GM23338 (cell line): ENCODE measurements at regions not wholly inside any gene's neighbourhood (a gene's known extent, or its start where the extent isn't known, plus 50 kb on each side); places are given as distances from the start of the nearest gene placed in this dataset.

Source experiments
- CTCF ChIP-seq, 2 experiments: fragments of 200-600 bp in 1 of 2; sonication (generic) in 1 of 2; conservative IDR thresholded peaks; 2 replicates each; pipeline versions ENCODE4 v1.5.1 to v1.6.1; 2016 to 2017; ENCODE audit warnings: antibody characterized with exemption in 2 of 2, low read depth in 2 of 2, mild to moderate bottlenecking in 2 of 2, moderate library complexity in 1 of 2
- ETS1 ChIP-seq: IDR thresholded peaks from 2 replicates; pipeline ENCODE4 v1.6.1; 2016; ENCODE audit warnings: antibody characterized with exemption
- EZH2 ChIP-seq: fragments of 200-600 bp; sonication (generic); IDR thresholded peaks from one replicate; pipeline ENCODE4 v1.8.0; 2017; ENCODE audit warnings: antibody characterized with exemption, mild to moderate bottlenecking, low read depth; ENCODE audit not compliant: unreplicated experiment
- EZH2phosphoT487 ChIP-seq: fragments of 200-600 bp; sonication (generic); IDR thresholded peaks from one replicate; pipeline ENCODE4 v1.8.1; 2018; ENCODE audit warnings: antibody characterized with exemption; ENCODE audit not compliant: unreplicated experiment
- JUNB ChIP-seq: IDR thresholded peaks from one replicate; pipeline ENCODE4 v1.6.1; 2016; ENCODE audit warnings: antibody characterized with exemption; ENCODE audit not compliant: unreplicated experiment
- POLR2AphosphoS5 ChIP-seq: IDR thresholded peaks from 2 replicates; pipeline ENCODE4 v1.6.1; 2016; ENCODE audit warnings: antibody characterized with exemption, low read depth
- STAT1 ChIP-seq: IDR thresholded peaks from one replicate; pipeline ENCODE4 v1.6.1; 2016; ENCODE audit warnings: antibody characterized with exemption; ENCODE audit not compliant: unreplicated experiment
- ZNF331 ChIP-seq: fragments of 250-450 bp; sonication (Bioruptor Pico); IDR thresholded peaks from 2 replicates; pipeline ENCODE4 v1.5.0; 2020; ENCODE audit warnings: low read depth, mild to moderate bottlenecking, moderate library complexity
- TF ChIP-seq, protein P1 (sequence below): IDR thresholded peaks from one replicate; pipeline ENCODE4 v1.6.1; 2018; ENCODE audit warnings: antibody characterized with exemption; ENCODE audit not compliant: unreplicated experiment

DNA sequence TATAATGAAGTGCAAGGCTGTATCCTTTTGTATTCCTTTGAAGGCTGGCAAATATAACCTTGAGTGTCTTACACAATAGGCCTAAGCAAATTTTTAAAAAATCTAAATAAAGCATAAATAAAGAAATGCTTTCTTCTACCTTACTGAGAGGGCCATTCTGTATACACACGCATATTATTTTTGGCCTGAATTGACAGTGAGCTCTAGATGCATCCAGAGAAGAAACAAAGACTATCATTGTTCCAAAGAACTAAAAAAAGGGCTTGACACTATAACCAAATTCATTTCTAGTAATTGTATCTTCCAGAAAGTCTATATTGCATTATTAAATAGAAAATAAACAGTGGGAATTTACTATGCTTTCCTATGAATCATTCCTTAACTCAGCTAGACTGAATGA is 100.2 kb downstream of the MAGEB17 start:
- TF ChIP-seq CTCF (conservative IDR thresholded peaks at IDR 0.05; ENCODE audit: low read depth in 2 of 2) (no peak), POLR2AphosphoS5 (no peak), EZH2 (no peak), EZH2phosphoT487 (no peak), ETS1 (no peak), ZNF331 (CRISPR knock-in tag) (no peak), JUNB (no peak), STAT1 (no peak)
- TF ChIP-seq, protein P1, sequence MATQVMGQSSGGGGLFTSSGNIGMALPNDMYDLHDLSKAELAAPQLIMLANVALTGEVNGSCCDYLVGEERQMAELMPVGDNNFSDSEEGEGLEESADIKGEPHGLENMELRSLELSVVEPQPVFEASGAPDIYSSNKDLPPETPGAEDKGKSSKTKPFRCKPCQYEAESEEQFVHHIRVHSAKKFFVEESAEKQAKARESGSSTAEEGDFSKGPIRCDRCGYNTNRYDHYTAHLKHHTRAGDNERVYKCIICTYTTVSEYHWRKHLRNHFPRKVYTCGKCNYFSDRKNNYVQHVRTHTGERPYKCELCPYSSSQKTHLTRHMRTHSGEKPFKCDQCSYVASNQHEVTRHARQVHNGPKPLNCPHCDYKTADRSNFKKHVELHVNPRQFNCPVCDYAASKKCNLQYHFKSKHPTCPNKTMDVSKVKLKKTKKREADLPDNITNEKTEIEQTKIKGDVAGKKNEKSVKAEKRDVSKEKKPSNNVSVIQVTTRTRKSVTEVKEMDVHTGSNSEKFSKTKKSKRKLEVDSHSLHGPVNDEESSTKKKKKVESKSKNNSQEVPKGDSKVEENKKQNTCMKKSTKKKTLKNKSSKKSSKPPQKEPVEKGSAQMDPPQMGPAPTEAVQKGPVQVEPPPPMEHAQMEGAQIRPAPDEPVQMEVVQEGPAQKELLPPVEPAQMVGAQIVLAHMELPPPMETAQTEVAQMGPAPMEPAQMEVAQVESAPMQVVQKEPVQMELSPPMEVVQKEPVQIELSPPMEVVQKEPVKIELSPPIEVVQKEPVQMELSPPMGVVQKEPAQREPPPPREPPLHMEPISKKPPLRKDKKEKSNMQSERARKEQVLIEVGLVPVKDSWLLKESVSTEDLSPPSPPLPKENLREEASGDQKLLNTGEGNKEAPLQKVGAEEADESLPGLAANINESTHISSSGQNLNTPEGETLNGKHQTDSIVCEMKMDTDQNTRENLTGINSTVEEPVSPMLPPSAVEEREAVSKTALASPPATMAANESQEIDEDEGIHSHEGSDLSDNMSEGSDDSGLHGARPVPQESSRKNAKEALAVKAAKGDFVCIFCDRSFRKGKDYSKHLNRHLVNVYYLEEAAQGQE = no peak
